PFSK-1 (cell line): ENCODE measurements at regions not wholly inside any gene's neighbourhood (a gene's known extent, or its start where the extent isn't known, plus 50 kb on each side); places are given as distances from the start of the nearest gene placed in this dataset.

Experiments
- POLR2AphosphoS5 ChIP-seq: IDR thresholded peaks from 2 replicates; pipeline ENCODE4 v1.6.1; 2012; ENCODE audit warnings: low read depth, mild to moderate bottlenecking, control low read depth, low read length, moderate library complexity
- TF ChIP-seq, protein P1 (sequence below), 2 experiments: IDR thresholded peaks; 2 replicates each; pipeline versions ENCODE4 v1.6.1 to v1.8.0; 2011 to 2012; ENCODE audit warnings: low read depth in 2 of 2, low read length in 2 of 2, control low read depth in 1 of 2, inconsistent platforms in 1 of 2, mild to moderate bottlenecking in 1 of 2, moderate library complexity in 1 of 2; ENCODE audit not compliant: insufficient read depth in 1 of 2

DNA sequence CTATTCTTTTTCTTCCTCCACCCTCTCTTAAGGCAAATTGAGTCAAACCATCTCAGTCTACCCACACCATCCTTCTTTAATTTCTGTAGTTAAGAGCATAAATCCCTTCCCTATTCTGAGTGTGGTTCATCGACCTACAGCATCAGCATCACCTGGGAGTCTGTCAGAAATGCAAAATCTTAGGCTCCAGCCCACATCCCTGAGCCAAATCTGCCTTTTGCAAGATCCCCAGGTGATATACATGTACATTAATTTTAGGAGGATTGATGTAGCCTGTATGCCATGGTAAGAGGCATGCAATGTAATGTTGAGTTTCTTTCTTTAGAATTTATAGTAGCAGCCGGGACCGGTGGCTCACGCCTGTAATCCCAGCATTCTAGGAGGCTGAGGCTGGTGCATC lies 151.7 kb upstream of the TNP1 start:
- no peak for TF ChIP-seq POLR2AphosphoS5
- TF ChIP-seq, protein P1, sequence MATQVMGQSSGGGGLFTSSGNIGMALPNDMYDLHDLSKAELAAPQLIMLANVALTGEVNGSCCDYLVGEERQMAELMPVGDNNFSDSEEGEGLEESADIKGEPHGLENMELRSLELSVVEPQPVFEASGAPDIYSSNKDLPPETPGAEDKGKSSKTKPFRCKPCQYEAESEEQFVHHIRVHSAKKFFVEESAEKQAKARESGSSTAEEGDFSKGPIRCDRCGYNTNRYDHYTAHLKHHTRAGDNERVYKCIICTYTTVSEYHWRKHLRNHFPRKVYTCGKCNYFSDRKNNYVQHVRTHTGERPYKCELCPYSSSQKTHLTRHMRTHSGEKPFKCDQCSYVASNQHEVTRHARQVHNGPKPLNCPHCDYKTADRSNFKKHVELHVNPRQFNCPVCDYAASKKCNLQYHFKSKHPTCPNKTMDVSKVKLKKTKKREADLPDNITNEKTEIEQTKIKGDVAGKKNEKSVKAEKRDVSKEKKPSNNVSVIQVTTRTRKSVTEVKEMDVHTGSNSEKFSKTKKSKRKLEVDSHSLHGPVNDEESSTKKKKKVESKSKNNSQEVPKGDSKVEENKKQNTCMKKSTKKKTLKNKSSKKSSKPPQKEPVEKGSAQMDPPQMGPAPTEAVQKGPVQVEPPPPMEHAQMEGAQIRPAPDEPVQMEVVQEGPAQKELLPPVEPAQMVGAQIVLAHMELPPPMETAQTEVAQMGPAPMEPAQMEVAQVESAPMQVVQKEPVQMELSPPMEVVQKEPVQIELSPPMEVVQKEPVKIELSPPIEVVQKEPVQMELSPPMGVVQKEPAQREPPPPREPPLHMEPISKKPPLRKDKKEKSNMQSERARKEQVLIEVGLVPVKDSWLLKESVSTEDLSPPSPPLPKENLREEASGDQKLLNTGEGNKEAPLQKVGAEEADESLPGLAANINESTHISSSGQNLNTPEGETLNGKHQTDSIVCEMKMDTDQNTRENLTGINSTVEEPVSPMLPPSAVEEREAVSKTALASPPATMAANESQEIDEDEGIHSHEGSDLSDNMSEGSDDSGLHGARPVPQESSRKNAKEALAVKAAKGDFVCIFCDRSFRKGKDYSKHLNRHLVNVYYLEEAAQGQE (IDR thresholded peaks at IDR 0.05; ENCODE audit: insufficient read depth in 1 of 2, low read depth in 2 of 2, low read length in 2 of 2) = no peak
